ENCODE measurements at regions not wholly inside any gene's neighbourhood (a gene's known extent, or its start where the extent isn't known, plus 50 kb on each side); places are given as distances from the start of the nearest gene placed in this dataset.

GRCh38 chr1:195951313-195951712 lies 656.9 kb downstream of the KCNT2 start:
- TF ChIP-seq CTCF (IDR thresholded peaks at IDR 0.05 in 2 of 3, conservative IDR thresholded peaks at IDR 0.05 in 1 of 3; ENCODE audit: control insufficient read depth in 2 of 3, extremely low read depth in 1 of 3, insufficient read depth in 1 of 3, low read depth in 3 of 3, low read length in 3 of 3), result no peak
- TF ChIP-seq POLR2AphosphoS5 (IDR thresholded peaks at IDR 0.05; ENCODE audit: low read length), result no peak
- no peak for TF ChIP-seq POLR2A (IDR thresholded peaks at IDR 0.05; ENCODE audit: low read depth, low read length)
- TF ChIP-seq ZBED1 (IDR thresholded peaks at IDR 0.05; ENCODE audit: borderline replicate concordance), result no peak
- TF ChIP-seq, protein P1, sequence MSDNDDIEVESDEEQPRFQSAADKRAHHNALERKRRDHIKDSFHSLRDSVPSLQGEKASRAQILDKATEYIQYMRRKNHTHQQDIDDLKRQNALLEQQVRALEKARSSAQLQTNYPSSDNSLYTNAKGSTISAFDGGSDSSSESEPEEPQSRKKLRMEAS (IDR thresholded peaks at IDR 0.05; ENCODE audit: low read depth, low read length), result no peak
- TF ChIP-seq NR2C2 (IDR thresholded peaks at IDR 0.05; ENCODE audit: borderline replicate concordance, control insufficient read depth, insufficient read length, low read depth), result no peak
